ENCODE measurements at regions not wholly inside any gene's neighbourhood (a gene's known extent, or its start where the extent isn't known, plus 50 kb on each side); places are given as distances from the start of the nearest gene placed in this dataset.
"Not testable (repeated sequence)": the region's sequence is repeated elsewhere in the genome, so short reads cannot be mapped to it uniquely, and the experiment has no call there.

DNA sequence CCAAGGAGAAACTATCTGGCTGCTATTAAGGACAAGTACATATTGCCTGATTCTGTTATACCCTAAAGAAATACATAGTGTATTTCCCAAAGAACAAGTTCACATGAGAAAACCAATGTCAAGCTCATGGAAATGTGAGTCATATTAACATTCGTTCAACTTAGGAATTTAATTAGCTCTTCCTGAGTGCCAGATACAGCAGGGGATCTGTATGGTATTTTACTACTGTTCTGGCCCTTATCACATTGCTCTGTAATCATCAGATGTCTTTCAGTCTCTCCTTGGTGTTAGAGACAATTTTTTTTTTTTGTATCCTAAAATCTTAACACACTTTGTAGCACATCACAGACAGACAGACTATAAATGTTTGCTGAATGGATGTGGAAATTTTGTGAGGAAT, 395.0 kb upstream of the CRIM1 start:
- no peak for DNase-seq
- intact Hi-C loops (cut with DNase I) = no loop called here
- no peak for ATAC-seq
- Histone ChIP-seq H3K27me3 (no peaks in the 10 kb centered on the region), H3K4me3 (no peak overlapping the region), H3K9me3 (peaks cover 0 to 20% (median 0%) of the 10 kb centered on the region in 11 donors), H3K27ac (no peak overlapping the region), H3K4me1 (no peaks in the 10 kb centered on the region), H3K36me3 (no peaks in the 10 kb centered on the region)
- WGBS, 2 donors = 61 to 67% methylated on average over 1 of the region's 1 CpG
- TF ChIP-seq, protein P1, sequence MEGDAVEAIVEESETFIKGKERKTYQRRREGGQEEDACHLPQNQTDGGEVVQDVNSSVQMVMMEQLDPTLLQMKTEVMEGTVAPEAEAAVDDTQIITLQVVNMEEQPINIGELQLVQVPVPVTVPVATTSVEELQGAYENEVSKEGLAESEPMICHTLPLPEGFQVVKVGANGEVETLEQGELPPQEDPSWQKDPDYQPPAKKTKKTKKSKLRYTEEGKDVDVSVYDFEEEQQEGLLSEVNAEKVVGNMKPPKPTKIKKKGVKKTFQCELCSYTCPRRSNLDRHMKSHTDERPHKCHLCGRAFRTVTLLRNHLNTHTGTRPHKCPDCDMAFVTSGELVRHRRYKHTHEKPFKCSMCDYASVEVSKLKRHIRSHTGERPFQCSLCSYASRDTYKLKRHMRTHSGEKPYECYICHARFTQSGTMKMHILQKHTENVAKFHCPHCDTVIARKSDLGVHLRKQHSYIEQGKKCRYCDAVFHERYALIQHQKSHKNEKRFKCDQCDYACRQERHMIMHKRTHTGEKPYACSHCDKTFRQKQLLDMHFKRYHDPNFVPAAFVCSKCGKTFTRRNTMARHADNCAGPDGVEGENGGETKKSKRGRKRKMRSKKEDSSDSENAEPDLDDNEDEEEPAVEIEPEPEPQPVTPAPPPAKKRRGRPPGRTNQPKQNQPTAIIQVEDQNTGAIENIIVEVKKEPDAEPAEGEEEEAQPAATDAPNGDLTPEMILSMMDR (IDR thresholded peaks at IDR 0.05) = no peak

DNA sequence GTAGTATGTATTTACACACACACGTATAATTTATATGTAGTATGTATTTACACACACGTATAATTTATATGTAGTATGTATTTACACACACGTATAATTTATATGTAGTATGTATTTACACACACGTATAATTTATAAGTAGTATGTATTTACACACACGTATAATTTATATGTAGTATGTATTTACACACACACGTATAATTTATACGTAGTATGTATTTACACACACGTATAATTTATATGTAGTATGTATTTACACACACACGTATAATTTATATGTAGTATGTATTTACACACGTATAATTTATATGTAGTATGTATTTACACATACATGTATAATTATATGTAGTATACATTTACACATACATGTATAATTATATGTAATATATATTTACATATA, 398.5 kb upstream of the CRIM1 start:
- WGBS, 2 donors = 96 to 97% methylated on average over 10 of the region's 10 CpGs
- H3K4me1 ChIP-seq; intact Hi-C loops (cut with DNase I); DNase-seq; ATAC-seq; H3K27me3 ChIP-seq; H3K27ac ChIP-seq; H3K4me3 ChIP-seq; H3K36me3 ChIP-seq: not testable (repeated sequence)
- peaks cover 0 to 20% (median 0%) of the 10 kb centered on the region in 11 donors for H3K9me3 ChIP-seq

GRCh38 chr2:35946478-35946877, 409.1 kb upstream of the CRIM1 start:
- Histone ChIP-seq H3K4me3 (no peak overlapping the region), H3K9me3 (no peaks in the 10 kb centered on the region), H3K4me1 (no peaks in the 10 kb centered on the region), H3K27me3 (peaks cover 0 to 4% (median 0%) of the 10 kb centered on the region in 7 donors), H3K27ac (no peak overlapping the region), H3K36me3 (no peaks in the 10 kb centered on the region)
- no peak for ATAC-seq
- no peak for DNase-seq
- intact Hi-C loops (cut with DNase I) = no loop called here
- TF ChIP-seq, protein P1 (IDR thresholded peaks at IDR 0.05) = no peak
- 51% methylated on average over 2 of the region's 2 CpGs for WGBS, 2 donors

DNA sequence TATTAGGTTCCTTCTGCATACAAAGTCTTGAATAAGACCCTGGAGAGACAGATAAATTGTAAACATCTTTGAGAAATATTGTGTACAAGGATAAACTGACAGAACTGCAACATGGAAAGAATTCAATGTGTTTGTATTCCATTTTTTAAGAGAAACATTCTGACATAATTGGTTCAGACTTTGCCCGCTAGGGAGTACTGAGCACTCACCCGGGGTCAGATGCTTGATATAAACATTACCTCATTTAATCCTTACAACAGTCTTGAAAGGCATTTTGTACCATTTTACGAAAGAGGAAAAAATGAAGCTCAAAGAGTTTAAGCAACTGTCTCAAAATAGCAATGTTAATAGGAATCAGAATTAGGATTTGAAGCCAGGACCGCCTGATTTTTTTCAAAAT, 416.7 kb upstream of the CRIM1 start:
- WGBS, 2 donors = 87 to 88% methylated on average over 4 of the region's 4 CpGs
- no peaks in the 10 kb centered on the region for H3K4me1 ChIP-seq
- ATAC-seq = no peak
- intact Hi-C loops (cut with DNase I) = no loop called here
- DNase-seq = no peak
- H3K36me3 ChIP-seq = no peaks in the 10 kb centered on the region
- H3K9me3 ChIP-seq = no peaks in the 10 kb centered on the region
- H3K27me3 ChIP-seq = peaks cover 0 to 4% (median 0%) of the 10 kb centered on the region in 7 donors
- no peak overlapping the region for H3K4me3 ChIP-seq
- TF ChIP-seq, protein P1 (IDR thresholded peaks at IDR 0.05) = no peak
- no peak overlapping the region for H3K27ac ChIP-seq

DNA sequence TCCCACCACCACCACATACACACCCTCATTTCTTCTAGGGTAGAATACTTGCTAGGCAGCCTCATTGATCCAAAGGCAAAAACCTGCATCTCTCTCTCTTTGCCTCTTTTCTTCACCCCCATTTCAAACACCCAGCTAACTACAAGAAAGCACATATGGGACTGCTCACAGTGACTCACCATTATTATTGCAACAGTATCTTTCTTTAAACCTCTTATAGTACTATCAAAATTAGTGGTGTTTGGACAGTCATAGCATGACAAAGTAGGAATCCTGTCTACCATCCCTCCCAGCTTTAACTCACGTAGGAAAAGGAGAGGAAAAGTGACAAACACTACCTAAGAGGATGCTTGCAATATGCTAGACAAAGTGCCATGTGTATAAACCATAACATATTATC, 422.5 kb upstream of the CRIM1 start:
- DNase-seq (no peak), ATAC-seq (no peak)
- TF ChIP-seq, protein P1 (IDR thresholded peaks at IDR 0.05) = no peak
- intact Hi-C loops (cut with DNase I) = no loop called here
- WGBS, 2 donors = 57 to 62% methylated on average over 1 of the region's 1 CpG
- no peaks in the 10 kb centered on the region for H3K9me3 ChIP-seq
- H3K4me3 ChIP-seq = no peak overlapping the region
- H3K27ac ChIP-seq = no peak overlapping the region
- H3K4me1 ChIP-seq = no peaks in the 10 kb centered on the region
- no peaks in the 10 kb centered on the region for H3K36me3 ChIP-seq
- peaks cover 0 to 6% (median 0%) of the 10 kb centered on the region in 7 donors for H3K27me3 ChIP-seq

Measured in heart right ventricle (tissue), 16 donors.